ENCODE measurements at regions not wholly inside any gene's neighbourhood (a gene's known extent, or its start where the extent isn't known, plus 50 kb on each side); places are given as distances from the start of the nearest gene placed in this dataset.

DNA sequence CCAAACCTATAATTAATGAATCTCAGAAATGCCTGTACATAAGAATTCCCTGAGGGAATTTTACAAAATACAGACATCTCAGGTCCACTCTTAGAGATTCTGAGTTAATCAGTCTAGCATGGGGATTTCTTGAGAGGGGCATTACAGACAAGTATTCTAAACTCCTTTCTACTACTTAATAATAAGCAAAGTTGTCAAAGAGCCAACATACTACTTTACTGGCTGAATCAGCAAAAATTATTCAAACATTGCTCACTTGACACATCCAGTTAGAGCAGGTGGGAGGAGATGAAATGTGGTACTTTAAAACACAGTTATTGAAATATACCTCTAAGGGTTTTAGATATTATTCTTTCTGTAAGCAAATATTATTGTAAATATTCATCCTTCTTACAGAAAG lies 1164.7 kb downstream of the CDY2B start:
- TF ChIP-seq, protein P1, sequence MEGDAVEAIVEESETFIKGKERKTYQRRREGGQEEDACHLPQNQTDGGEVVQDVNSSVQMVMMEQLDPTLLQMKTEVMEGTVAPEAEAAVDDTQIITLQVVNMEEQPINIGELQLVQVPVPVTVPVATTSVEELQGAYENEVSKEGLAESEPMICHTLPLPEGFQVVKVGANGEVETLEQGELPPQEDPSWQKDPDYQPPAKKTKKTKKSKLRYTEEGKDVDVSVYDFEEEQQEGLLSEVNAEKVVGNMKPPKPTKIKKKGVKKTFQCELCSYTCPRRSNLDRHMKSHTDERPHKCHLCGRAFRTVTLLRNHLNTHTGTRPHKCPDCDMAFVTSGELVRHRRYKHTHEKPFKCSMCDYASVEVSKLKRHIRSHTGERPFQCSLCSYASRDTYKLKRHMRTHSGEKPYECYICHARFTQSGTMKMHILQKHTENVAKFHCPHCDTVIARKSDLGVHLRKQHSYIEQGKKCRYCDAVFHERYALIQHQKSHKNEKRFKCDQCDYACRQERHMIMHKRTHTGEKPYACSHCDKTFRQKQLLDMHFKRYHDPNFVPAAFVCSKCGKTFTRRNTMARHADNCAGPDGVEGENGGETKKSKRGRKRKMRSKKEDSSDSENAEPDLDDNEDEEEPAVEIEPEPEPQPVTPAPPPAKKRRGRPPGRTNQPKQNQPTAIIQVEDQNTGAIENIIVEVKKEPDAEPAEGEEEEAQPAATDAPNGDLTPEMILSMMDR (IDR thresholded peaks at IDR 0.05) = no peak
- H3K27me3 ChIP-seq = no peaks in the 10 kb centered on the region
- DNase-seq = no peak

DNA sequence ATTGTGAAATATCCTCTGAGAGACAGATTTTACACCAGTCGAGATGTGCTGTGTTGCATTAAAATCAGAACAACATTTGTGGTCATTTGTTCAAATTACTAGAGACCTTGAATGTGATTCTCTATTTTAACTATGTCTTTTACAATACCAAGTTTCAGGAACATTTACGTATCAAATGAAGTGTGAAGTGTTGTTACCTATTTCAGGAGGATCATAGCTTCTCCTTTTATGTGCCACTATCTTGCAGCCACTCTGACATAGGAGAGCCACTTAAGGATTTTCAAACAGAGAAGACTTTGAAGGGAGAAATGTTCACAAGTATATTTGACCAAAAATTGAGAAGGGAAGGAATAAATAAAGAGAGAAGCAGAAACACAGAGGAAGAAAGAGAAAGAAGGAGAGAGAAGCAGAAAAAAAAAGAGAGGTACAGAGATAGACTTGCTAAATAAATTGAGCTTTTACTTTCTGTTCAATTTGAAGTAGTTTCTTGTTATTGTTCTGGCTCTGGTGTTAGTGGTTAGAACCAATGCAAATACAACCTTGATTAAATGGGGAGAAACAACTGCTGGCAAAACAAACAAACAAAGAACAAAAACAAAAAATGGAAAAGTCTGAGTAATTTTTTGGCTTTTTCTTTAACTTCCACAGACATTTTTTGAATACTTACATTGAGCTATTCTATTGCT lies 1206.8 kb downstream of the CDY2B start:
- H3K4me3 ChIP-seq = no peak overlapping the region
- H3K27me3 ChIP-seq = no peaks in the 10 kb centered on the region
- no peaks in the 10 kb centered on the region for H3K9me3 ChIP-seq
- no peaks in the 10 kb centered on the region for H3K4me1 ChIP-seq
- 35 to 51% methylated on average over 2 of the region's 2 CpGs for WGBS, 2 donors
- no peak overlapping the region for H3K27ac ChIP-seq
- DNase-seq = no peak
- H3K36me3 ChIP-seq = no peaks in the 10 kb centered on the region
- intact Hi-C loops (cut with DNase I) = no loop called here
- TF ChIP-seq, protein P1 (IDR thresholded peaks at IDR 0.05) = no peak
- ATAC-seq = no peak

More for the DNA sequence above, 1164.7 kb downstream of the CDY2B start:
- ATAC-seq = no peak
- Histone ChIP-seq H3K4me3 (no peak overlapping the region), H3K4me1 (no peaks in the 10 kb centered on the region), H3K9me3 (no peaks in the 10 kb centered on the region), H3K27ac (no peak overlapping the region), H3K36me3 (no peaks in the 10 kb centered on the region)
- intact Hi-C loops (cut with DNase I) = no loop called here

DNA sequence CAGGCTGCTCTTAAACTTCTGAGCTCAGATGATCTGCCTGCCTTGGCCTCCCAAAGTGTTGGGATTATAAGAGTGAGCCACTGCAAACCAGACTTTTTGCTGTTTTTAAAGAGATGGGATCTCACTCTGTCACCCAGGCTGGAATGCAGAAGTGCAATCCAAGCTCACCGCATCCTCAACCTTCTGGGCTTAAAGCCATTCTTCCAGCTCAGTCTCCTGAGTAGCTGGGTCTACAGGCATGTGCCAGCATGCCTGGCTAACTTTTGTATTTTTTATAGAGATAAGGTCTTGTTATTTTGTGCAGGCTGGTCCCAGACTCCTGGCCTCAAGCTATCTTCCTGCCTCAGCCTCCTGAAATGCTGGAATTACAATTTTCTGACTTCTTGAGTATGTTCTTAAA lies 1211.6 kb downstream of the CDY2B start:
- intact Hi-C loops (cut with DNase I) = no loop called here

DNA sequence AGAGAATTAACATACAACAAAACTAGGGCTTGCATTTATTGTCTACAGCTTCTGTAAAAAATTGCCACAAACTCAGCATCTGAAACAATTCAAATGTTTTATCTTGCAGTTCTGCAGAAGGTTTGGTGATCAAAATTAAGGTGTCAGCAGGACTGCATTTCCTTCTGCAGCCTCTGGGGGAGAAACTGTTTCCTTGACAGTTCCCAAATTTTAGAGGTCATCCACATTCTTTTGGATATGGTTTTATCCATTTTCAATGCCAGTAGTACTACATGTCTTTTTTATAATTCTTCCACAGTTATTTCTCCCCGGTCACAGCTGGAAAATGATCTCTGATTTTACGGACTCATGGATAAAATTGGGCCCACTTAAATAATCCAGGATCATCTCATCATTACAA lies 1217.3 kb downstream of the CDY2B start:
- WGBS, 2 donors = 45 to 73% methylated on average over 2 of the region's 2 CpGs
- intact Hi-C loops (cut with DNase I) = no loop called here
- no peak overlapping the region for H3K27ac ChIP-seq
- H3K36me3 ChIP-seq = no peaks in the 10 kb centered on the region
- TF ChIP-seq, protein P1 (IDR thresholded peaks at IDR 0.05) = no peak
- ATAC-seq = no peak
- H3K4me3 ChIP-seq = no peak overlapping the region
- no peak for DNase-seq
- H3K9me3 ChIP-seq = no peaks in the 10 kb centered on the region
- H3K27me3 ChIP-seq = no peaks in the 10 kb centered on the region
- no peaks in the 10 kb centered on the region for H3K4me1 ChIP-seq

More for the DNA sequence above, 1211.6 kb downstream of the CDY2B start:
- no peak overlapping the region for H3K4me3 ChIP-seq
- H3K27ac ChIP-seq = no peak overlapping the region
- H3K4me1 ChIP-seq = no peaks in the 10 kb centered on the region
- DNase-seq (no peak), ATAC-seq (no peak)
- H3K36me3 ChIP-seq = no peaks in the 10 kb centered on the region
- TF ChIP-seq, protein P1 (IDR thresholded peaks at IDR 0.05) = no peak
- 65 to 100% methylated on average over 1 of the region's 1 CpG for WGBS, 2 donors
- no peaks in the 10 kb centered on the region for H3K9me3 ChIP-seq
- no peaks in the 10 kb centered on the region for H3K27me3 ChIP-seq
